Stimulated activated naive CD8-positive, alpha-beta T cell treated with anti-CD3 and anti-CD28 coated beads, Interleukin-15, amount 100 ng/mL, for 72 hours (primary cell): ENCODE measurements at regions not wholly inside any gene's neighbourhood (a gene's known extent, or its start where the extent isn't known, plus 50 kb on each side); places are given as distances from the start of the nearest gene placed in this dataset.
A peak's percentile ranks its signal among the peaks of the same experiment; 100 is the strongest.

Source experiments
- ATAC-seq: fragments of 150-1000 bp; cut with Tn5 transposase; 2 replicates; pipeline ENCODE4 v1.10.0; 2021; ENCODE audit warnings: mild to moderate bottlenecking, moderate library complexity
- DNase-seq, 2 donors: peaks; one replicate each; pipeline ENCODE4 v3.0.0; 2021 to 2022
- H3K27ac Mint-ChIP-seq, 2 donors: one replicate each; pipeline ENCODE4 v1.8.0; 2022; ENCODE audit warnings: mild to moderate bottlenecking in 2 of 2, mixed read lengths in 2 of 2, moderate library complexity in 2 of 2
- H3K27me3 Mint-ChIP-seq: one replicate; pipeline ENCODE4 v1.8.0; 2022; ENCODE audit warnings: mixed read lengths
- H3K4me1 Mint-ChIP-seq: one replicate; pipeline ENCODE4 v1.8.0; 2022; ENCODE audit warnings: mild to moderate bottlenecking, mixed read lengths
- H3K4me3 Mint-ChIP-seq, 2 donors: one replicate each; pipeline ENCODE4 v1.8.0; 2022; ENCODE audit warnings: mild to moderate bottlenecking in 2 of 2, mixed read lengths in 2 of 2, moderate library complexity in 1 of 2
- H3K9me3 Mint-ChIP-seq, 2 donors: one replicate each; pipeline ENCODE4 v1.8.0; 2022; ENCODE audit warnings: mixed read lengths in 2 of 2

- H3K27me3 Mint-ChIP-seq, result no peaks in the 10 kb centered on the region
- H3K4me1 Mint-ChIP-seq, result no peaks in the 10 kb centered on the region
- no peak for DNase-seq
- ATAC-seq, result no peak
- H3K9me3 Mint-ChIP-seq, result peaks cover 0 to 19% of the 10 kb centered on the region in 2 donors
- no peak overlapping the region for H3K27ac Mint-ChIP-seq
- H3K4me3 Mint-ChIP-seq, result no peak overlapping the region
Observed at GRCh38 chr5:142515036-142515435, 170.9 kb downstream of the FGF1 start.

- Mint-ChIP-seq H3K27me3 (no peaks in the 10 kb centered on the region), H3K4me3 (no peak overlapping the region), H3K4me1 (peaks cover 1% of the 10 kb centered on the region), H3K27ac (no peak overlapping the region), H3K9me3 (peaks cover 0 to 19% of the 10 kb centered on the region in 2 donors)
- no peak for ATAC-seq
- DNase-seq, result no peak
Observed at GRCh38 chr5:142514196-142514595, 171.7 kb downstream of the FGF1 start.

- Mint-ChIP-seq H3K27ac (no peak overlapping the region), H3K9me3 (peaks cover 0 to 15% of the 10 kb centered on the region in 2 donors), H3K4me3 (no peak overlapping the region), H3K27me3 (peaks cover 9% of the 10 kb centered on the region), H3K4me1 (peaks cover 17% of the 10 kb centered on the region)
- DNase-seq, result no peak
- ATAC-seq, result no peak
Observed at GRCh38 chr5:142512043-142513042, 173.5 kb downstream of the FGF1 start.

GRCh38 chr5:142511358-142511757, 174.5 kb downstream of the FGF1 start:
- peaks cover 24% of the 10 kb centered on the region for H3K4me1 Mint-ChIP-seq
- H3K9me3 Mint-ChIP-seq, result peaks cover 0 to 5% of the 10 kb centered on the region in 2 donors
- no peak for DNase-seq
- no peak overlapping the region for H3K4me3 Mint-ChIP-seq
- no peak for ATAC-seq
- peaks cover 9% of the 10 kb centered on the region for H3K27me3 Mint-ChIP-seq
- H3K27ac Mint-ChIP-seq, result peak overlapping the region in 1 of 2 donors; percentile 41

- H3K4me1 Mint-ChIP-seq, result peaks cover 36% of the 10 kb centered on the region
- ATAC-seq (no peak), DNase-seq (no peak)
- H3K9me3 Mint-ChIP-seq, result no peaks in the 10 kb centered on the region
- H3K27ac Mint-ChIP-seq, result peak overlapping the region in 1 of 2 donors; percentile 37
- peaks cover 9% of the 10 kb centered on the region for H3K27me3 Mint-ChIP-seq
- H3K4me3 Mint-ChIP-seq, result no peak overlapping the region
Observed at GRCh38 chr5:142509026-142509425, 176.9 kb downstream of the FGF1 start.

- no peaks in the 10 kb centered on the region for H3K9me3 Mint-ChIP-seq
- no peak overlapping the region for H3K27ac Mint-ChIP-seq
- DNase-seq (no peak), ATAC-seq (no peak)
- H3K4me1 Mint-ChIP-seq, result peaks cover 41% of the 10 kb centered on the region
- no peak overlapping the region for H3K4me3 Mint-ChIP-seq
- H3K27me3 Mint-ChIP-seq, result peaks cover 9% of the 10 kb centered on the region
Observed at GRCh38 chr5:142508591-142508990, 177.3 kb downstream of the FGF1 start.

GRCh38 chr5:142507531-142508372, 178.1 kb downstream of the FGF1 start:
- no peak overlapping the region for H3K27ac Mint-ChIP-seq
- peaks cover 9% of the 10 kb centered on the region for H3K27me3 Mint-ChIP-seq
- peaks cover 43% of the 10 kb centered on the region for H3K4me1 Mint-ChIP-seq
- no peaks in the 10 kb centered on the region for H3K9me3 Mint-ChIP-seq
- no peak for ATAC-seq
- H3K4me3 Mint-ChIP-seq, result no peak overlapping the region
- no peak for DNase-seq

GRCh38 chr5:142506756-142507155, 179.1 kb downstream of the FGF1 start:
- peaks cover 9% of the 10 kb centered on the region for H3K27me3 Mint-ChIP-seq
- no peak overlapping the region for H3K27ac Mint-ChIP-seq
- H3K4me1 Mint-ChIP-seq, result peaks cover 43% of the 10 kb centered on the region
- no peak for DNase-seq
- no peaks in the 10 kb centered on the region for H3K9me3 Mint-ChIP-seq
- no peak overlapping the region for H3K4me3 Mint-ChIP-seq
- no peak for ATAC-seq

GRCh38 chr5:142506046-142506445, 179.8 kb downstream of the FGF1 start:
- no peak for ATAC-seq

GRCh38 chr5:142501890-142502289, 177.1 kb upstream of the SPRY4 start:
- ATAC-seq (no peak), DNase-seq (no peak)
- Mint-ChIP-seq H3K4me1 (peaks cover 24% of the 10 kb centered on the region), H3K4me3 (no peak overlapping the region), H3K27me3 (no peaks in the 10 kb centered on the region), H3K27ac (no peak overlapping the region), H3K9me3 (no peaks in the 10 kb centered on the region)

More at GRCh38 chr5:142506046-142506445, 179.8 kb downstream of the FGF1 start:
- H3K4me3 Mint-ChIP-seq, result no peak overlapping the region
- peaks cover 9% of the 10 kb centered on the region for H3K27me3 Mint-ChIP-seq
- peaks cover 43% of the 10 kb centered on the region for H3K4me1 Mint-ChIP-seq
- H3K27ac Mint-ChIP-seq, result no peak overlapping the region
- no peak for DNase-seq
- no peaks in the 10 kb centered on the region for H3K9me3 Mint-ChIP-seq

- peaks cover 9% of the 10 kb centered on the region for H3K4me1 Mint-ChIP-seq
- H3K27me3 Mint-ChIP-seq, result no peaks in the 10 kb centered on the region
- DNase-seq (no peak), ATAC-seq (no peak)
- peak overlapping the region in 1 of 2 donors; percentile 10 for H3K27ac Mint-ChIP-seq
- H3K4me3 Mint-ChIP-seq, result no peak overlapping the region
- no peaks in the 10 kb centered on the region for H3K9me3 Mint-ChIP-seq
Observed at GRCh38 chr5:142500227-142500905, 175.5 kb upstream of the SPRY4 start.

GRCh38 chr5:142499591-142500226, 174.9 kb upstream of the SPRY4 start:
- no peak for DNase-seq

GRCh38 chr5:142498298-142498697, 173.5 kb upstream of the SPRY4 start:
- no peak for DNase-seq
- H3K27ac Mint-ChIP-seq, result peak overlapping the region in 1 of 2 donors; percentile 68
- ATAC-seq, result no peak
- H3K27me3 Mint-ChIP-seq, result no peaks in the 10 kb centered on the region
- H3K9me3 Mint-ChIP-seq, result no peaks in the 10 kb centered on the region
- H3K4me3 Mint-ChIP-seq, result no peak overlapping the region
- H3K4me1 Mint-ChIP-seq, result no peaks in the 10 kb centered on the region

More at GRCh38 chr5:142499591-142500226, 174.9 kb upstream of the SPRY4 start:
- peak overlapping the region in 1 of 2 donors; percentile 10 for H3K27ac Mint-ChIP-seq
- no peak overlapping the region for H3K4me3 Mint-ChIP-seq
- ATAC-seq, result no peak
- no peaks in the 10 kb centered on the region for H3K9me3 Mint-ChIP-seq
- peaks cover 8% of the 10 kb centered on the region for H3K4me1 Mint-ChIP-seq
- H3K27me3 Mint-ChIP-seq, result no peaks in the 10 kb centered on the region

GRCh38 chr5:142495531-142495930, 170.7 kb upstream of the SPRY4 start:
- no peak for DNase-seq
- peak overlapping the region in 1 of 2 donors; percentile 4 for H3K27ac Mint-ChIP-seq
- H3K9me3 Mint-ChIP-seq, result no peaks in the 10 kb centered on the region
- ATAC-seq, result no peak
- H3K4me3 Mint-ChIP-seq, result no peak overlapping the region
- no peaks in the 10 kb centered on the region for H3K4me1 Mint-ChIP-seq
- no peaks in the 10 kb centered on the region for H3K27me3 Mint-ChIP-seq
